Body of pancreas (tissue), 4 donors: ENCODE measurements at regions not wholly inside any gene's neighbourhood (a gene's known extent, or its start where the extent isn't known, plus 50 kb on each side); places are given as distances from the start of the nearest gene placed in this dataset.

Source experiments
- CTCF ChIP-seq, 7 experiments: fragments of 450-650 bp in 4 of 7; fragments of 200-600 bp in 3 of 7; sonication (generic) in 3 of 7; IDR thresholded peaks; one replicate each; pipeline ENCODE4 v1.5.1; 2016 to 2019; ENCODE audit warnings: antibody characterized with exemption in 7 of 7
- POLR2A ChIP-seq, 3 donors: fragments of 450-650 bp; IDR thresholded peaks; one replicate each; pipeline ENCODE4 v1.6.1; 2016; ENCODE audit warnings: antibody characterized with exemption in 3 of 3, mild to moderate bottlenecking in 2 of 3

GRCh38 chr4:124934916-124935315, 222.4 kb upstream of the ANKRD50 start:
- TF ChIP-seq CTCF (IDR thresholded peaks at IDR 0.05), result no peak
- no peak for TF ChIP-seq POLR2A (IDR thresholded peaks at IDR 0.05)
